Trophoblast cell (in vitro differentiated cells and primary cell): ENCODE measurements at regions not wholly inside any gene's neighbourhood (a gene's known extent, or its start where the extent isn't known, plus 50 kb on each side); places are given as distances from the start of the nearest gene placed in this dataset.

Experiments
- DNase-seq, 2 donors: peaks; one replicate each; pipeline ENCODE4 v3.0.0-alpha.2; 2016
- H2AFZ ChIP-seq: 2 replicates; pipeline ENCODE4 v1.6.1; 2013; ENCODE audit warnings: low read length, moderate library complexity, mild to moderate bottlenecking; ENCODE audit not compliant: insufficient read depth, poor library complexity
- H2AK5ac ChIP-seq: 2 replicates; pipeline ENCODE4 v1.6.1; 2013; ENCODE audit warnings: mild to moderate bottlenecking, low read length
- H2BK120ac ChIP-seq: 2 replicates; pipeline ENCODE4 v1.6.1; 2013; ENCODE audit warnings: low read length, mild to moderate bottlenecking, moderate library complexity; ENCODE audit not compliant: insufficient read depth, poor library complexity
- H2BK12ac ChIP-seq: 2 replicates; pipeline ENCODE4 v1.6.1; 2013; ENCODE audit warnings: mild to moderate bottlenecking, low read length, moderate library complexity
- H2BK5ac ChIP-seq: 2 replicates; pipeline ENCODE4 v1.6.1; 2013; ENCODE audit warnings: low read length, low read depth, moderate library complexity, mild to moderate bottlenecking; ENCODE audit not compliant: poor library complexity
- H3K14ac ChIP-seq: 2 replicates; pipeline ENCODE4 v1.6.1; 2013; ENCODE audit warnings: mild to moderate bottlenecking, low read length
- H3K18ac ChIP-seq: 2 replicates; pipeline ENCODE4 v1.6.1; 2013; ENCODE audit warnings: mild to moderate bottlenecking, low read length
- H3K23ac ChIP-seq: 2 replicates; pipeline ENCODE4 v1.6.1; 2013; ENCODE audit warnings: low read length
- H3K27ac ChIP-seq: 2 replicates; pipeline ENCODE4 v1.5.1; 2013; ENCODE audit warnings: low read depth, mild to moderate bottlenecking, inconsistent platforms, low read length, moderate library complexity
- H3K27me3 ChIP-seq: 2 replicates; pipeline ENCODE4 v1.6.1; 2013; ENCODE audit warnings: inconsistent platforms, mild to moderate bottlenecking, low read length, moderate library complexity; ENCODE audit not compliant: insufficient read depth
- H3K36me3 ChIP-seq, 2 experiments: 1 replicate in 1 of 2; 2 replicates in 1 of 2; pipeline ENCODE4 v1.6.1; 2013; ENCODE audit warnings: low read length in 2 of 2, mild to moderate bottlenecking in 2 of 2, moderate library complexity in 1 of 2; ENCODE audit not compliant: insufficient read depth in 2 of 2, control insufficient read depth in 1 of 2
- H3K4ac ChIP-seq: 2 replicates; pipeline ENCODE4 v1.6.1; 2013; ENCODE audit warnings: low read depth, mild to moderate bottlenecking, low read length, moderate library complexity
- H3K4me1 ChIP-seq, 2 experiments: 1 replicate in 1 of 2; 2 replicates in 1 of 2; pipeline ENCODE4 v1.6.1; 2013; ENCODE audit warnings: low read length in 2 of 2, mild to moderate bottlenecking in 2 of 2, moderate library complexity in 1 of 2; ENCODE audit not compliant: insufficient read depth in 2 of 2, control insufficient read depth in 1 of 2
- H3K4me2 ChIP-seq: 2 replicates; pipeline ENCODE4 v1.6.1; 2013; ENCODE audit warnings: inconsistent platforms, mild to moderate bottlenecking, low read length, moderate library complexity
- H3K4me3 ChIP-seq: 2 replicates; pipeline ENCODE4 v1.5.1; 2013; ENCODE audit warnings: mild to moderate bottlenecking, low read depth, low read length, inconsistent platforms
- H3K79me1 ChIP-seq: one replicate; pipeline ENCODE4 v1.6.1; 2013; ENCODE audit warnings: low read length
- H3K79me2 ChIP-seq: 2 replicates; pipeline ENCODE4 v1.6.1; 2013; ENCODE audit warnings: low read length, mild to moderate bottlenecking; ENCODE audit not compliant: control insufficient read depth, insufficient read depth, poor library complexity
- H3K9ac ChIP-seq: 2 replicates; pipeline ENCODE4 v1.6.1; 2013; ENCODE audit warnings: mild to moderate bottlenecking, low read length
- H3K9me3 ChIP-seq: 2 replicates; pipeline ENCODE4 v1.6.1; 2013; ENCODE audit warnings: low read depth, mild to moderate bottlenecking, control low read depth, inconsistent platforms, low read length; ENCODE audit not compliant: insufficient read depth
- H4K12ac ChIP-seq: 2 replicates; pipeline ENCODE4 v1.6.1; 2013; ENCODE audit warnings: low read depth, mild to moderate bottlenecking, low read length, moderate library complexity
- H4K8ac ChIP-seq: 2 replicates; pipeline ENCODE4 v1.6.1; 2013; ENCODE audit warnings: low read depth, mild to moderate bottlenecking, low read length, moderate library complexity
- H4K91ac ChIP-seq: one replicate; pipeline ENCODE4 v1.6.1; 2013; ENCODE audit warnings: low read depth, mild to moderate bottlenecking, low read length, moderate library complexity
- WGBS: extraction: QIAGEN DNeasy Blood & Tissue Kit; methylation state at CpG from one replicate; pipeline ENCODE4 v1.1.7; 2013; ENCODE audit warnings: missing lambda C conversion rate; ENCODE audit not compliant: insufficient read length, insufficient coverage; ENCODE audit errors: extremely low coverage; 5-methylcytosine and 5-hydroxymethylcytosine counted together

DNA sequence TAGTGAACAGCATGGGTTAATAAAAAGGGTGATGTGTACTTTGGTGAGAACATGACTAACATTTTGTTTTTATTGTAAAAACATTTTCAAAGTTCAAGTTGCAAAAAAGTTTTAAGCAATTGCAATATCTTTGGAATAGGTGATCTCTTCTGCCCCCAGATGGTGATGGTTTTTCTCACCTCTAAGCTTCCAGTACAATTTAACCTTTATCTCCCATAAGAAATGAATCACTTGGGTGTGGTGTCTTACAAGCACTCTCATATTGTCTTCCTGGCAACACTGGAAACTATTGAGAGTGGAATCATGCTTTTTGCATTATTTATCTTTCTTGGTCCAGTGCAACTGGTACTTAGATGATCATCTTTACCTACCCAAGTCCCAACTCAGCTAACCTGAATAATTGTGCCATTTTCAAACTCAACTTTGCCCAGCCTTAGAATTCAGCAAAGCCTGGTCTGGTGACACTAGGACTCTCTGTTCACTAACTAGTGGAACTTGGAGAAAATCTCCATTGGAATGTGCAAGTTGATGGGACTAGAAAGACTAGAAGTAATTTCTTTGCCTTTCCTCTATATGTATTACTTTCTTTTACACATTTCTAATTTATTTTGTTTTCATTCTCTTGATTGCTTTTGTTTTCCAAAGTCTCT, 964.7 kb upstream of the ZEB2 start:
- no peak overlapping the region for H4K91ac ChIP-seq
- no peak overlapping the region for H3K14ac ChIP-seq
- H2BK12ac ChIP-seq: no peak overlapping the region
- DNase-seq: peak in 1 of 2 donors; percentile 1
- H3K4me1 ChIP-seq: no peaks in the 10 kb centered on the region
- H3K27me3 ChIP-seq: no peaks in the 10 kb centered on the region
- no peak overlapping the region for H3K23ac ChIP-seq
- H3K18ac ChIP-seq: no peak overlapping the region
- H2AK5ac ChIP-seq: no peak overlapping the region
- H2BK120ac ChIP-seq: no peak overlapping the region
- no peak overlapping the region for H3K4me2 ChIP-seq
- no peak overlapping the region for H3K4ac ChIP-seq
- H3K36me3 ChIP-seq: no peaks in the 10 kb centered on the region
- no peak overlapping the region for H3K4me3 ChIP-seq
- no peak overlapping the region for H2BK5ac ChIP-seq
- no peak overlapping the region for H4K12ac ChIP-seq
- no peak overlapping the region for H2AFZ ChIP-seq
- H3K27ac ChIP-seq: no peak overlapping the region
- H3K9ac ChIP-seq: no peak overlapping the region
- H3K79me2 ChIP-seq: no peaks in the 10 kb centered on the region
- H4K8ac ChIP-seq: no peak overlapping the region
- no peaks in the 10 kb centered on the region for H3K79me1 ChIP-seq
- no peaks in the 10 kb centered on the region for H3K9me3 ChIP-seq

DNA sequence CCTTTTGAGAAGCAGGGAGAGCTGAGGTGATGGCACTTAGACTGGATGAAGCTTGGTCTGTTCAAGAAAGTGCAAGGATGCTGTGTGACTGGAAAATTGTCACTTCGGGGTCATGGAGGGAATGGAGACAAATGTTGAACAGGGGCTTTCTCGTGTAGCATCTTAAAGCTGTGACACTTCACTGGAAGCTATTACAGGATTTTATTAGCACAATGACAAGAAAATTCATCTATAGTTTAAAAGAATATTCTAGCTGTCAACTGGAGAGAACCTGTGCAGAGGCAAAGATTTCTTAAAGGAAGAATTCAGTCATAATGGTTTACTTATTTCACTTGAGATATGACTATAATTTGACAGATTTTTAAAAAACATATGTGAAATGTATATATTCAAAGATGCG, 963.9 kb upstream of the ZEB2 start:
- Histone ChIP-seq H4K12ac (no peak overlapping the region), H4K91ac (no peak overlapping the region), H3K4ac (no peak overlapping the region)

DNA sequence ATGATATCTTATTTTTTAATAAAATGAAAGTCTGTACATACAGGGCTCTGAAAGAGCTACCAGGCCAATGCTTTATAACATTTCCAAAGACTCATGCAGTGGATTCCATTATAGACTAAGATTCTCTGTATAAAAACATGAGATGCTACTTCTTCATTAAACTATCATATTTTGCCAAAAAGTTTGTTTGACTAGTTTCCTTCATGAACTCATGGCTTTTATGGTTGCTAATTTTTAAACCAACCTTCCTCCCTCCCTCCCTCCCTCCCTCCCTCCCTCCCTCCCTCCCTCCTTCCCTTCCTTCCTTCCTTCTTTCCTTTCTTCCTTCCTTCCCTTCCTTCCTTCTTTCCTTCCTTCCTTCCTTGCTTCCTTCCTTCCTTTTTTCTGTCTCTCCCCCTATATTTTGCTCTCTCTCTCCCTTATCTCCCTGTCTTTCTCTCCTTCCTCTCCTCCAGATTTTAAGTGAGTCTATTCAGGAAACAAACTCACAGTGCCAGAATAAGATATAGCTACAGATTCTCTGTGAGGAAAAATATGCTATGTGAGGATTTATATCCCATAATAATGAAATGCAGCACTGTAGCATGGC, 961.5 kb upstream of the ZEB2 start:
- no peaks in the 10 kb centered on the region for H3K27me3 ChIP-seq
- no peak overlapping the region for H3K27ac ChIP-seq
- no peak overlapping the region for H2BK5ac ChIP-seq
- no peak overlapping the region for H4K8ac ChIP-seq
- H4K91ac ChIP-seq: no peak overlapping the region
- no peaks in the 10 kb centered on the region for H3K9me3 ChIP-seq
- no peak overlapping the region for H2BK12ac ChIP-seq
- H3K4me3 ChIP-seq: no peak overlapping the region
- no peaks in the 10 kb centered on the region for H3K79me2 ChIP-seq
- no peak overlapping the region for H3K4me2 ChIP-seq
- no peak overlapping the region for H2AK5ac ChIP-seq
- no peaks in the 10 kb centered on the region for H3K36me3 ChIP-seq
- H3K14ac ChIP-seq: no peak overlapping the region
- no peak overlapping the region for H2BK120ac ChIP-seq
- no peak overlapping the region for H3K18ac ChIP-seq
- H3K4me1 ChIP-seq: no peaks in the 10 kb centered on the region
- DNase-seq: no peak
- H3K4ac ChIP-seq: no peak overlapping the region
- H2AFZ ChIP-seq: no peak overlapping the region
- no peak overlapping the region for H4K12ac ChIP-seq
- no peak overlapping the region for H3K23ac ChIP-seq
- no peaks in the 10 kb centered on the region for H3K79me1 ChIP-seq
- no peak overlapping the region for H3K9ac ChIP-seq

More for the DNA sequence above, 963.9 kb upstream of the ZEB2 start:
- Histone ChIP-seq H3K14ac (no peak overlapping the region), H3K36me3 (no peaks in the 10 kb centered on the region), H2AK5ac (no peak overlapping the region), H2BK12ac (no peak overlapping the region), H3K23ac (no peak overlapping the region), H3K4me3 (no peak overlapping the region), H3K79me1 (no peaks in the 10 kb centered on the region), H3K18ac (no peak overlapping the region), H2BK5ac (no peak overlapping the region), H3K27me3 (no peaks in the 10 kb centered on the region), H2AFZ (no peak overlapping the region), H3K9ac (no peak overlapping the region), H3K4me1 (no peaks in the 10 kb centered on the region), H4K8ac (no peak overlapping the region), H3K9me3 (no peaks in the 10 kb centered on the region), H3K4me2 (no peak overlapping the region), H2BK120ac (no peak overlapping the region), H3K27ac (no peak overlapping the region), H3K79me2 (no peaks in the 10 kb centered on the region)
- DNase-seq: no peak
- WGBS: no CpG with 5 or more reads among the region's 3 CpGs

DNA sequence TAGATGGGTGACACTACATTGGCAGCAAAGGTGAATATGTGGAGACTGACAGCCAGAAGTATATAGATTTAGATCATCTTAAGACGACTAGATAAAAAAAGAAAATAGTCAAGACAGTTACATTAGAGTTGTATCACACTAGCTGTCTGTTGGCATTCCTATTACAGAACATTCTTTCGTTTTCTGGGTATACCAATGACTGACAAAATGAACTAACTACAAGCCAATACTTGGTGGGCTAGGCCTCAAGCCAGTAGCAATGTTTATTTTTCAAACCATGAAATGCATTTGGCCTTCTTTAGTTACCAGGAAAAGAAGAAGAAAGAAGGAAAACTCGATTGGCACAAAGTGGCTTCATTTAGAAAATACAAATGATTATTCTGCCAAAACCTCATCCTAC, 944.9 kb upstream of the ZEB2 start:
- H3K9ac ChIP-seq: no peak overlapping the region
- no peak for DNase-seq
- H3K27ac ChIP-seq: no peak overlapping the region
- no peak overlapping the region for H3K14ac ChIP-seq
- no peak overlapping the region for H3K4me2 ChIP-seq
- no peak overlapping the region for H4K8ac ChIP-seq
- H3K36me3 ChIP-seq: no peaks in the 10 kb centered on the region
- no peak overlapping the region for H2AK5ac ChIP-seq
- no peak overlapping the region for H2BK12ac ChIP-seq
- H3K4me3 ChIP-seq: no peak overlapping the region
- H4K12ac ChIP-seq: no peak overlapping the region
- H3K23ac ChIP-seq: no peak overlapping the region
- H3K4ac ChIP-seq: no peak overlapping the region
- no peaks in the 10 kb centered on the region for H3K27me3 ChIP-seq
- H2BK5ac ChIP-seq: no peak overlapping the region
- H2AFZ ChIP-seq: no peak overlapping the region
- WGBS: no CpG with 5 or more reads among the region's 3 CpGs
- no peaks in the 10 kb centered on the region for H3K79me1 ChIP-seq
- no peak overlapping the region for H3K18ac ChIP-seq
- no peaks in the 10 kb centered on the region for H3K4me1 ChIP-seq
- H4K91ac ChIP-seq: no peak overlapping the region
- no peak overlapping the region for H2BK120ac ChIP-seq
- H3K79me2 ChIP-seq: no peaks in the 10 kb centered on the region
- no peaks in the 10 kb centered on the region for H3K9me3 ChIP-seq
